GM12878 (cell line): ENCODE measurements at regions not wholly inside any gene's neighbourhood (a gene's known extent, or its start where the extent isn't known, plus 50 kb on each side); places are given as distances from the start of the nearest gene placed in this dataset.

Experiments
- ATAC-seq: fragments of 200-7000 bp; cut with Tn5 transposase; 3 replicates; pipeline ENCODE4 v1.9.1; 2020; ENCODE audit warnings: mild to moderate bottlenecking, moderate library complexity
- BruUV-seq: library from RNA; stranded (reverse); fragments of 400-500 nt; replicated peaks from 2 replicates; lab custom pipeline; 2021; lab: Mats Ljungman, UMichigan
- CTCF ChIA-PET: fragments of 300-600 bp; sonication (Branson Sonifier 250); formaldehyde crosslinking; extraction: SDS; loops from one replicate; lab custom pipeline; 2021; ENCODE audit warnings: inconsistent platforms; lab: Yijun Ruan, JAX
- POLR2A ChIA-PET: fragments of 350-600 bp; formaldehyde crosslinking; extraction: SDS; loops from one replicate; lab custom pipeline; 2021; ENCODE audit warnings: inconsistent platforms; lab: Charles Lee
- RAD21 ChIA-PET: fragments of 300-600 bp; sonication (Branson Sonifier 250); formaldehyde crosslinking; loops from one replicate; lab custom pipeline; 2023; ENCODE audit warnings: antibody characterized with exemption; ENCODE audit not compliant: unreplicated experiment; lab: Charles Lee
- SMC1A ChIA-PET: fragments of 300-600 bp; sonication (Branson Sonifier 250); formaldehyde crosslinking; loops from one replicate; lab custom pipeline; 2023; ENCODE audit not compliant: unreplicated experiment, uncharacterized antibody; lab: Charles Lee
- DNase-seq: peaks from one replicate; pipeline ENCODE4 v3.0.0-alpha.2; 2011; ENCODE audit warnings: low read depth, low spot score
- FAIRE-seq: peaks from 3 replicates; lab custom pipeline; 2011; peaks lifted over from hg19 to GRCh38; lab: Jason Lieb, UNC
- H2AFZ ChIP-seq: 2 replicates; pipeline ENCODE4 v1.6.0; 2011; ENCODE audit warnings: low read depth, low read length, control low read depth; ENCODE audit not compliant: control insufficient read depth
- H3K27ac ChIP-seq: 2 replicates; pipeline ENCODE4 v1.5.1; 2011; ENCODE audit warnings: control low read depth; ENCODE audit not compliant: control insufficient read depth, insufficient read depth
- H3K27me3 ChIP-seq, 2 experiments: replicated peaks in 1 of 2; 2 replicates each; pipeline versions ENCODE4 v1.6.0 to v1.6.1; 2011; ENCODE audit warnings: low read length in 1 of 2; ENCODE audit not compliant: control insufficient read depth in 2 of 2, insufficient read depth in 2 of 2
- H3K36me3 ChIP-seq, 2 experiments: 2 replicates each; pipeline ENCODE4 v1.5.1; 2011; ENCODE audit warnings: low read length in 1 of 2; ENCODE audit not compliant: control insufficient read depth in 2 of 2, insufficient read depth in 2 of 2
- H3K4me1 ChIP-seq: 2 replicates; pipeline ENCODE4 v1.6.1; 2011; ENCODE audit warnings: mild to moderate bottlenecking, low read length, moderate library complexity, mixed read lengths; ENCODE audit not compliant: control insufficient read depth, insufficient read depth
- H3K4me2 ChIP-seq: 2 replicates; pipeline ENCODE4 v1.6.0; 2011; ENCODE audit warnings: control low read depth; ENCODE audit not compliant: control insufficient read depth, insufficient read depth
- H3K4me3 ChIP-seq: fragments of 200-600 bp; sonication (generic); 2 replicates; pipeline ENCODE4 v1.5.1; 2016
- H3K79me2 ChIP-seq: 2 replicates; pipeline ENCODE4 v1.6.0; 2011; ENCODE audit warnings: low read length; ENCODE audit not compliant: control insufficient read depth, insufficient read depth
- H3K9ac ChIP-seq: 2 replicates; pipeline ENCODE4 v1.8.0; 2011; ENCODE audit warnings: low read length, control low read depth, mixed read lengths; ENCODE audit not compliant: control insufficient read depth, insufficient read depth
- H3K9me3 ChIP-seq: replicated peaks from 3 replicates; pipeline ENCODE4 v1.5.1; 2011; ENCODE audit warnings: mild to moderate bottlenecking, low read length; ENCODE audit not compliant: control insufficient read depth, insufficient read depth
- H4K20me1 ChIP-seq: 2 replicates; pipeline ENCODE4 v1.6.0; 2011; ENCODE audit not compliant: control insufficient read depth, insufficient read depth
- BCL11A ChIP-seq: IDR thresholded peaks from 2 replicates; pipeline ENCODE4 v1.6.1; 2011; ENCODE audit warnings: low read depth, low read length
- BCL3 ChIP-seq: IDR thresholded peaks from 2 replicates; pipeline ENCODE4 v1.6.1; 2011; ENCODE audit warnings: borderline replicate concordance, low read depth, mild to moderate bottlenecking, moderate library complexity, low read length; ENCODE audit not compliant: insufficient read depth, poor library complexity, severe bottlenecking
- CBX3 ChIP-seq: fragments of 200-600 bp; sonication (generic); IDR thresholded peaks from 2 replicates; pipeline ENCODE4 v1.6.1; 2016; ENCODE audit warnings: low read depth, borderline replicate concordance
- GABPA ChIP-seq: IDR thresholded peaks from 2 replicates; pipeline ENCODE4 v1.6.1; 2014; ENCODE audit warnings: antibody characterized with exemption, low read depth, mild to moderate bottlenecking, inconsistent platforms
- IRF3 ChIP-seq: fragments of 450-650 bp; IDR thresholded peaks from 2 replicates; pipeline ENCODE4 v1.6.1; 2014; ENCODE audit warnings: mild to moderate bottlenecking
- IRF5 ChIP-seq: fragments of 450-650 bp; IDR thresholded peaks from 2 replicates; pipeline ENCODE4 v1.6.1; 2017; ENCODE audit warnings: borderline replicate concordance
- NFYB ChIP-seq: IDR thresholded peaks from 2 replicates; pipeline ENCODE4 v1.6.1; 2011; ENCODE audit warnings: low read depth, mild to moderate bottlenecking, low read length, improper control_type of control experiment, moderate library complexity; ENCODE audit not compliant: insufficient read depth
- POLR2AphosphoS2 ChIP-seq: IDR thresholded peaks from 2 replicates; pipeline ENCODE4 v1.6.1; 2011; ENCODE audit warnings: low read depth, mild to moderate bottlenecking, low read length, improper control_type of control experiment, moderate library complexity
- RBBP5 ChIP-seq: fragments of 200-600 bp; sonication (generic); conservative IDR thresholded peaks from 2 replicates; pipeline ENCODE4 v1.6.1; 2016
- SMC3 ChIP-seq: IDR thresholded peaks from 2 replicates; pipeline ENCODE4 v1.6.1; 2011; ENCODE audit warnings: low read length, improper control_type of control experiment, borderline replicate concordance
- SPI1 ChIP-seq: IDR thresholded peaks from 2 replicates; pipeline ENCODE4 v1.6.1; 2011; ENCODE audit warnings: low read depth, mild to moderate bottlenecking, low read length, moderate library complexity, borderline replicate concordance; ENCODE audit not compliant: insufficient read depth
- TCF3 ChIP-seq: IDR thresholded peaks from 2 replicates; pipeline ENCODE4 v1.6.1; 2012; ENCODE audit warnings: low read depth, mild to moderate bottlenecking, low read length, borderline replicate concordance; ENCODE audit not compliant: insufficient read depth
- USF1 ChIP-seq: IDR thresholded peaks from 2 replicates; pipeline ENCODE4 v1.6.1; 2011; ENCODE audit warnings: borderline replicate concordance, low read depth, mild to moderate bottlenecking, moderate library complexity, mixed read lengths, low read length; ENCODE audit not compliant: insufficient read depth; ENCODE audit errors: extremely low read length
- ZNF207 ChIP-seq: fragments of 450-650 bp; IDR thresholded peaks from 2 replicates; pipeline ENCODE4 v1.6.1; 2014; ENCODE audit warnings: antibody characterized with exemption, mild to moderate bottlenecking, borderline replicate concordance
- ZNF274 ChIP-seq: IDR thresholded peaks from one replicate; pipeline ENCODE4 v1.8.0; 2011; ENCODE audit not compliant: insufficient read length, insufficient read depth
- ZSCAN29 ChIP-seq: fragments of 450-650 bp; IDR thresholded peaks from 2 replicates; pipeline ENCODE4 v1.6.1; 2017; ENCODE audit warnings: mild to moderate bottlenecking, moderate library complexity
- whole genome bisulfite sequencing: methylation state at CpG from one replicate; pipeline ENCODE4 v1.1.6; 2016; ENCODE audit warnings: low lambda C conversion rate; ENCODE audit not compliant: insufficient replicate concordance, insufficient coverage; ENCODE audit errors: missing lambda C conversion rate; 5-methylcytosine and 5-hydroxymethylcytosine counted together
- in situ Hi-C: fragments of 300-500 bp; cut with MboI; formaldehyde crosslinking; loops from 9 replicates; pipeline ENCODE4 v1.14.3; 2018; ENCODE audit warnings: mixed read lengths
- intact Hi-C: fragments of 100-400 bp; cut with micrococcal nuclease; formaldehyde crosslinking; loops from one replicate; pipeline ENCODE4 v1.14.2; 2022; ENCODE audit not compliant: unreplicated experiment

GRCh38 chr3:68049776-68050175 lies 395.4 kb upstream of the SUCLG2 start (continued):
- TF ChIP-seq GABPA (no peak), BCL3 (no peak), CBX3 (no peak), IRF5 (no peak), RBBP5 (no peak), POLR2AphosphoS2 (no peak)

GRCh38 chr3:68045976-68046375 lies 391.6 kb upstream of the SUCLG2 start:
- Histone ChIP-seq H3K4me2 (no peak overlapping the region), H4K20me1 (no peaks in the 10 kb centered on the region), H3K79me2 (no peaks in the 10 kb centered on the region), H3K27me3 (no peaks in the 10 kb centered on the region), H3K27ac (no peak overlapping the region), H3K4me1 (no peaks in the 10 kb centered on the region), H3K9me3 (no peaks in the 10 kb centered on the region), H3K9ac (no peak overlapping the region), H2AFZ (no peak overlapping the region), H3K36me3 (no peaks in the 10 kb centered on the region), H3K4me3 (no peak overlapping the region)
- no peak for FAIRE-seq
- RAD21 ChIA-PET, result no interaction called here
- CTCF ChIA-PET, result no interaction called here
- POLR2A ChIA-PET, result no interaction called here
- SMC1A ChIA-PET, result no interaction called here
- no peak for DNase-seq
- BruUV-seq, result no TSS peak
- ATAC-seq, result no peak
- in situ Hi-C loops (no loop called here), intact Hi-C loops (no loop called here)
- 52% methylated on average over 3 of the region's 3 CpGs for WGBS
- TF ChIP-seq TCF3 (no peak), ZNF274 (no peak), BCL11A (no peak), ZNF207 (no peak), ZSCAN29 (no peak), NFYB (no peak), SMC3 (no peak), IRF3 (no peak), SPI1 (no peak), USF1 (no peak)
